NCI-H1105 treated with DMSO at 0.1 percent for 48 hours (cell line): ENCODE measurements at regions not wholly inside any gene's neighbourhood (a gene's known extent, or its start where the extent isn't known, plus 50 kb on each side); places are given as distances from the start of the nearest gene placed in this dataset.

Experiments used
- DNase-seq: peaks from one replicate; lab custom pipeline; 2025; lab: John Stamatoyannopoulos, UW

GRCh38 chr13:84077271-84077670 lies 195.0 kb upstream of the SLITRK1 start:
- no peak for DNase-seq

- no peak for DNase-seq
Observed at GRCh38 chr13:84076280-84076679, 194.0 kb upstream of the SLITRK1 start.

GRCh38 chr13:84050536-84050935 lies 168.3 kb upstream of the SLITRK1 start:
- DNase-seq = no peak

- no peak for DNase-seq
Observed at GRCh38 chr13:84049443-84050219, 167.4 kb upstream of the SLITRK1 start.

- no peak for DNase-seq
Observed at GRCh38 chr13:84044805-84045204, 162.5 kb upstream of the SLITRK1 start.

GRCh38 chr13:84038001-84038400 lies 155.7 kb upstream of the SLITRK1 start:
- DNase-seq = no peak

- no peak for DNase-seq
Observed at GRCh38 chr13:84032116-84032515, 149.8 kb upstream of the SLITRK1 start.

- no peak for DNase-seq
Observed at GRCh38 chr13:84031120-84031519, 148.8 kb upstream of the SLITRK1 start.

GRCh38 chr13:84029396-84029795 lies 147.1 kb upstream of the SLITRK1 start:
- no peak for DNase-seq

- DNase-seq = no peak
Observed at GRCh38 chr13:84025824-84026223, 143.6 kb upstream of the SLITRK1 start.

GRCh38 chr13:83996415-83996814 lies 114.1 kb upstream of the SLITRK1 start:
- no peak for DNase-seq

- no peak for DNase-seq
Observed at GRCh38 chr13:83995930-83996329, 113.7 kb upstream of the SLITRK1 start.

- no peak for DNase-seq
Observed at GRCh38 chr13:83992566-83993358, 110.5 kb upstream of the SLITRK1 start.

GRCh38 chr13:83987394-83987793 lies 105.1 kb upstream of the SLITRK1 start:
- no peak for DNase-seq

- no peak for DNase-seq
Observed at GRCh38 chr13:83984793-83985192, 102.5 kb upstream of the SLITRK1 start.

- DNase-seq = no peak
Observed at GRCh38 chr13:83980331-83980730, 98.1 kb upstream of the SLITRK1 start.

GRCh38 chr13:83975655-83976165 lies 93.4 kb upstream of the SLITRK1 start:
- DNase-seq = no peak

- DNase-seq = no peak
Observed at GRCh38 chr13:83958531-83958930, 76.3 kb upstream of the SLITRK1 start.

GRCh38 chr13:83955011-83955410 lies 72.7 kb upstream of the SLITRK1 start:
- DNase-seq = no peak

- no peak for DNase-seq
Observed at GRCh38 chr13:83953916-83954315, 71.6 kb upstream of the SLITRK1 start.

- no peak for DNase-seq
Observed at GRCh38 chr13:83950293-83950692, 68.0 kb upstream of the SLITRK1 start.

GRCh38 chr13:83943530-83944279 lies 61.4 kb upstream of the SLITRK1 start:
- DNase-seq = no peak
